B cell (primary cell): ENCODE measurements at regions not wholly inside any gene's neighbourhood (a gene's known extent, or its start where the extent isn't known, plus 50 kb on each side); places are given as distances from the start of the nearest gene placed in this dataset.

Source experiments
- ATAC-seq: fragments of 200-7000 bp; cut with Tn5 transposase; one replicate; pipeline ENCODE4 v1.10.0; 2021; ENCODE audit warnings: low read depth, mild to moderate bottlenecking, moderate number of reproducible peaks, moderate library complexity
- CTCF ChIA-PET: fragments of 350-600 bp; sonication (Branson Sonifier 250); formaldehyde crosslinking; loops from one replicate; lab custom pipeline; 2021; ENCODE audit warnings: antibody characterized with exemption, inconsistent platforms; lab: Charles Lee
- POLR2A ChIA-PET: fragments of 350-600 bp; sonication (Branson Sonifier 250); formaldehyde crosslinking; loops from one replicate; lab custom pipeline; 2021; ENCODE audit warnings: antibody characterized with exemption; lab: Charles Lee
- DNase-seq: peaks from one replicate; pipeline ENCODE4 v3.0.0; 2013
- H2AFZ ChIP-seq: 2 replicates; pipeline ENCODE4 v1.6.1; 2012; ENCODE audit warnings: mild to moderate bottlenecking, low read depth, low read length; ENCODE audit not compliant: insufficient read depth, poor library complexity, severe bottlenecking
- H3K27ac ChIP-seq, 2 donors: 1 replicate in 1 of 2; 2 replicates in 1 of 2; pipeline ENCODE4 v1.5.1; 2012 to 2013; ENCODE audit warnings: low read length in 2 of 2, mild to moderate bottlenecking in 2 of 2, moderate library complexity in 1 of 2
- H3K27me3 ChIP-seq, 4 experiments: fragments of 200-600 bp in 1 of 4; sonication (generic) in 1 of 4; replicated peaks in 1 of 4; 1 replicate in 2 of 4; 2 replicates in 2 of 4; pipeline versions ENCODE4 v1.6.1 to v1.7.0; 2013 to 2016; ENCODE audit warnings: low read length in 3 of 4, mild to moderate bottlenecking in 2 of 4, mixed read lengths in 1 of 4, moderate library complexity in 1 of 4; ENCODE audit not compliant: insufficient read depth in 4 of 4, control insufficient read depth in 3 of 4; ENCODE audit errors: control extremely low read depth in 1 of 4
- H3K36me3 ChIP-seq, 2 experiments: replicated peaks in 1 of 2; 1 replicate in 1 of 2; 2 replicates in 1 of 2; pipeline versions ENCODE4 v1.6.1 to v1.7.1; 2013; ENCODE audit warnings: low read length in 1 of 2; ENCODE audit not compliant: insufficient read depth in 2 of 2, control insufficient read depth in 1 of 2; ENCODE audit errors: control extremely low read depth in 1 of 2, extremely low read depth in 1 of 2
- H3K4me1 ChIP-seq, 2 donors: fragments of 200-600 bp in 1 of 2; sonication (generic) in 1 of 2; 1 replicate in 1 of 2; 2 replicates in 1 of 2; pipeline versions ENCODE4 v1.5.1 to v1.6.1; 2013 to 2017; ENCODE audit warnings: low read length in 2 of 2; ENCODE audit not compliant: control insufficient read depth in 2 of 2, insufficient read depth in 2 of 2
- H3K4me2 ChIP-seq: replicated peaks from 2 replicates; pipeline ENCODE3; 2012; ENCODE audit warnings: mild to moderate bottlenecking, low read depth, low read length; ENCODE audit not compliant: poor library complexity, severe bottlenecking
- H3K4me3 ChIP-seq, 5 experiments: fragments of 200-600 bp in 1 of 5; sonication (generic) in 1 of 5; 1 replicate in 3 of 5; 2 replicates in 2 of 5; pipeline versions ENCODE4 v1.5.1 to v1.7.0; 2011 to 2016; ENCODE audit warnings: low read length in 4 of 5, mild to moderate bottlenecking in 4 of 5, low read depth in 2 of 5, control low read depth in 1 of 5, moderate library complexity in 1 of 5; ENCODE audit not compliant: insufficient read depth in 1 of 5; ENCODE audit errors: control extremely low read depth in 1 of 5, extremely low read depth in 1 of 5
- H3K79me2 ChIP-seq: fragments of 200-600 bp; sonication (generic); one replicate; pipeline ENCODE4 v1.6.0; 2016; ENCODE audit warnings: low read length; ENCODE audit not compliant: control insufficient read depth, insufficient read depth
- H3K9ac ChIP-seq: fragments of 200-600 bp; sonication (generic); 2 replicates; pipeline ENCODE4 v1.6.1; 2017; ENCODE audit warnings: mild to moderate bottlenecking, low read length, moderate library complexity
- H3K9me3 ChIP-seq, 3 donors: one replicate each; pipeline versions ENCODE4 v1.6.1 to v1.7.1; 2013; ENCODE audit warnings: low read length in 2 of 3; ENCODE audit not compliant: control insufficient read depth in 2 of 3, insufficient read depth in 1 of 3; ENCODE audit errors: control extremely low read depth in 1 of 3
- H4K20me1 ChIP-seq: 2 replicates; pipeline ENCODE4 v1.6.0; 2012; ENCODE audit warnings: mild to moderate bottlenecking, low read length; ENCODE audit not compliant: insufficient read depth, control insufficient read depth, poor library complexity, severe bottlenecking
- H3K27ac Mint-ChIP-seq: one replicate; pipeline ENCODE4 v1.8.0; 2021; ENCODE audit warnings: mixed read lengths
- H3K27me3 Mint-ChIP-seq: one replicate; pipeline ENCODE4 v1.8.0; 2021; ENCODE audit warnings: mixed read lengths
- H3K4me1 Mint-ChIP-seq: one replicate; pipeline ENCODE4 v1.8.0; 2021; ENCODE audit warnings: mixed read lengths
- H3K4me3 Mint-ChIP-seq: one replicate; pipeline ENCODE4 v1.8.0; 2021; ENCODE audit warnings: mixed read lengths
- H3K9me3 Mint-ChIP-seq: one replicate; pipeline ENCODE4 v1.8.0; 2022; ENCODE audit warnings: mixed read lengths; ENCODE audit not compliant: insufficient read depth
- EZH2 ChIP-seq: IDR thresholded peaks from 2 replicates; pipeline ENCODE4 v1.6.1; 2012; ENCODE audit warnings: borderline replicate concordance, low read depth, mild to moderate bottlenecking, moderate library complexity, low read length; ENCODE audit not compliant: insufficient read depth, poor library complexity, severe bottlenecking
- WGBS: methylation state at CpG from one replicate; pipeline ENCODE4 v1.1.5; 2013; ENCODE audit warnings: missing lambda C conversion rate; ENCODE audit not compliant: insufficient coverage; 5-methylcytosine and 5-hydroxymethylcytosine counted together
- intact Hi-C: fragments of 100-400 bp; cut with micrococcal nuclease; formaldehyde crosslinking; loops from one replicate; pipeline ENCODE4 v1.10.0; 2022
- TF ChIP-seq, protein P1 (sequence below): fragments of 200-600 bp; IDR thresholded peaks from one replicate; pipeline ENCODE4 v1.8.0; 2022; ENCODE audit warnings: antibody characterized with exemption, mild to moderate bottlenecking

DNA sequence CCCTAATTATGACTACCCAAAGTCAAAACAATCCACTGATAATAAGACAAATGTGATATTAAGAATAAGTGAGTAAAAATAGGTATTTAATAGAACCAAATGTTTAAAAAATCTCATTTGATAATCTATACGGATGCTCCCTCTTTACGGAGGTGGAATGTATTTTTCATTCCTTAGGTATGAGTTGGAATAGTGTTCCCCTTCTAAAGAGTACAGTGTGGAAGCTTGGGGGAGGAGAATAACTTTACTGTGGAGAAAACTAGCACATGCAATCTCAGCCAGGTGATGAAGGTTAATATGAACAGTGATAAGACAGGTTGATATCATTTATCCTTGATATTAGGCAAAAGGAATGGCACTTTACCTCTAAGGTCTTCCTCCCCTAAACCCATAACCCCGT lies 74.6 kb downstream of the GPR88 start:
- H3K27ac ChIP-seq = no peak overlapping the region
- intact Hi-C loops = no loop called here
- H3K27ac Mint-ChIP-seq = no peak overlapping the region
- WGBS = no CpG with 5 or more reads among the region's 3 CpGs
- no peaks in the 10 kb centered on the region for H3K79me2 ChIP-seq
- no peaks in the 10 kb centered on the region for H3K36me3 ChIP-seq
- ChIA-PET POLR2A (no interaction called here), CTCF (no interaction called here)
- no peaks in the 10 kb centered on the region for H3K27me3 ChIP-seq
- no peak overlapping the region for H3K4me2 ChIP-seq
- peaks cover 11% of the 10 kb centered on the region for H3K27me3 Mint-ChIP-seq
- no peak overlapping the region for H3K4me3 ChIP-seq
- no peak overlapping the region for H3K9ac ChIP-seq
- no peak overlapping the region for H3K4me3 Mint-ChIP-seq
- H3K9me3 ChIP-seq = no peaks in the 10 kb centered on the region
- no peaks in the 10 kb centered on the region for H4K20me1 ChIP-seq
- no peak for TF ChIP-seq EZH2
- TF ChIP-seq, protein P1, sequence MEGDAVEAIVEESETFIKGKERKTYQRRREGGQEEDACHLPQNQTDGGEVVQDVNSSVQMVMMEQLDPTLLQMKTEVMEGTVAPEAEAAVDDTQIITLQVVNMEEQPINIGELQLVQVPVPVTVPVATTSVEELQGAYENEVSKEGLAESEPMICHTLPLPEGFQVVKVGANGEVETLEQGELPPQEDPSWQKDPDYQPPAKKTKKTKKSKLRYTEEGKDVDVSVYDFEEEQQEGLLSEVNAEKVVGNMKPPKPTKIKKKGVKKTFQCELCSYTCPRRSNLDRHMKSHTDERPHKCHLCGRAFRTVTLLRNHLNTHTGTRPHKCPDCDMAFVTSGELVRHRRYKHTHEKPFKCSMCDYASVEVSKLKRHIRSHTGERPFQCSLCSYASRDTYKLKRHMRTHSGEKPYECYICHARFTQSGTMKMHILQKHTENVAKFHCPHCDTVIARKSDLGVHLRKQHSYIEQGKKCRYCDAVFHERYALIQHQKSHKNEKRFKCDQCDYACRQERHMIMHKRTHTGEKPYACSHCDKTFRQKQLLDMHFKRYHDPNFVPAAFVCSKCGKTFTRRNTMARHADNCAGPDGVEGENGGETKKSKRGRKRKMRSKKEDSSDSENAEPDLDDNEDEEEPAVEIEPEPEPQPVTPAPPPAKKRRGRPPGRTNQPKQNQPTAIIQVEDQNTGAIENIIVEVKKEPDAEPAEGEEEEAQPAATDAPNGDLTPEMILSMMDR = no peak
- DNase-seq (no peak), ATAC-seq (no peak)
- no peaks in the 10 kb centered on the region for H3K4me1 Mint-ChIP-seq
- no peaks in the 10 kb centered on the region for H3K9me3 Mint-ChIP-seq
- H2AFZ ChIP-seq = no peak overlapping the region
- H3K4me1 ChIP-seq = no peaks in the 10 kb centered on the region

DNA sequence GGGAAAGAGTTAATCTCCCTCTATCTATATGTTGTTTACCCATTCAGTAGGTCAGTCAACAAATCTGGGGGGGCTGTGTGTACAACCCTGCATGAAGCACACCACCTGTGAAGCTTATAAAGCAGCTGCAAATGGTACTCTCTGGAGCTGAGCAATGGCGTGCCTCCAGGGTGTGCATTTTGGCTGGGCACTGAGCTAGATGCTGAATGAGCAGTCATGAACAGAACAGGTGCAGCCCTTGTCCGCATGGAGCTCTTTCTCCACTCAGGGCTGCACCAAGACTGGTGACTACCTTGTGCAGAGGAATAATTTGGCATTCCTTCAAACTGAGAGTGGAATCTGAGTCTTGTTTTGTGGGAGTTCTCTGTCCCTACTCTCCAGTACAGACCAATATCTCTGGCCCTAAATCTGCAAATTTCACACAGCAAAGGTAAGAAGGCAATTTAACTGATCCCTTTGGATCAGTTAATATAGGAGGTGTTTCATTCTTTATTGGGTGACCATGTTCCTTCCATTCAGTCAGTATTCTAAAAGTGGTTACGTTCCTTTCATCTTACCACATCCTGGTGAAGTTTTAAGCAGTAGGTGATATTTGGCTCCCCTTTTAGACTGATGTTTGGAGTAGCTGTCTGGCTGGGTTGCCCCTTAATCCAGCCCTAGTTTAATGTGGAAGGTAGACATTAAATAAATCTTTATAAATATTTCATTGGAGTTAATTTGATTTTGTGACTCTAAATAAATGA lies 76.0 kb downstream of the GPR88 start:
- Histone ChIP-seq H3K4me3 (no peak overlapping the region), H3K9me3 (no peaks in the 10 kb centered on the region), H2AFZ (no peak overlapping the region), H3K4me2 (no peak overlapping the region), H4K20me1 (no peaks in the 10 kb centered on the region), H3K79me2 (no peaks in the 10 kb centered on the region), H3K27ac (no peak overlapping the region), H3K9ac (no peak overlapping the region), H3K36me3 (no peaks in the 10 kb centered on the region), H3K27me3 (no peaks in the 10 kb centered on the region), H3K4me1 (no peaks in the 10 kb centered on the region)
- ATAC-seq = no peak
- ChIA-PET CTCF (no interaction called here), POLR2A (no interaction called here)
- TF ChIP-seq, protein P1 = no peak
- no peak for TF ChIP-seq EZH2
- H3K27ac Mint-ChIP-seq = no peak overlapping the region
- no peaks in the 10 kb centered on the region for H3K4me1 Mint-ChIP-seq
- WGBS = 96% methylated on average over 2 of the region's 3 CpGs
- H3K27me3 Mint-ChIP-seq = peaks cover 9% of the 10 kb centered on the region
- intact Hi-C loops = no loop called here
- no peak overlapping the region for H3K4me3 Mint-ChIP-seq
- DNase-seq = no peak
- H3K9me3 Mint-ChIP-seq = no peaks in the 10 kb centered on the region
